Cerebellar nuclear complex (tissue), 1 donor: ENCODE measurements at regions not wholly inside any gene's neighbourhood (a gene's known extent, or its start where the extent isn't known, plus 50 kb on each side); places are given as distances from the start of the nearest gene placed in this dataset.
"Not testable (repeated sequence)": the region's sequence is repeated elsewhere in the genome, so short reads cannot be mapped to it uniquely, and the experiment has no call there.

Source experiments
- DNase-seq, 2 experiments: peaks; one replicate each; lab custom pipeline; 2025; lab: John Stamatoyannopoulos, UW

DNA sequence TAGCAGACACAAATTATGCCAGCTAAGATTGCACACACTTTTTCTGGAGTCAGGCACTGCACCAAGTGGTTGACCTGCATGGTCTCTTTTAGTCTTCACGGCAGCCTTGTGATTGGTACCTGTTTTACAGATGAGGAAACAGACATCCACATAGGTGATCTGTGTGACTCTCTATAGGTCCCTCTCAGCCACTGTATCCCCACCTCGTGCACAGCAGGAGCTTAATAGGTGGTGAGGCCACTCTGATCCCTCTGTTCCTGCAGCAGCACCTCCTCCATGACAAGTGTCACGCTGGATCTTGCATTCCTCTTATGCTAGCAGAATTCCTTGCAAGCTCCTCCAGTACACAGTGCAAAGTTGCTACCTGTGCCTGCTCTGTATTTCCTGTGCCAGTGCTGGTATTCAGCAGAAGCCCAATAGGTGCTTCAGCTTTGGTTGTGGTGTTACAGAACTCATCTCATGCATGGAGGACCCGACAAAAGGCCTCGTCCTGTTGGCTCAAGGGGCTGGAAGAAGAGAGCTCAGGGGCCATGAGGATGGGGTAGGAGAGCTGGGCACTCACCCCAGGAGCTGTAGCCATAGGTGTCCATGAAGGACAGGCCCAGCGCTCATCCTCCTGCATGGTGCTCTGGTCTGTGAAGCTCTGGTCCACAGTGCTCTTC, 546.7 kb downstream of the PTPRU start:
- no peak for DNase-seq

DNA sequence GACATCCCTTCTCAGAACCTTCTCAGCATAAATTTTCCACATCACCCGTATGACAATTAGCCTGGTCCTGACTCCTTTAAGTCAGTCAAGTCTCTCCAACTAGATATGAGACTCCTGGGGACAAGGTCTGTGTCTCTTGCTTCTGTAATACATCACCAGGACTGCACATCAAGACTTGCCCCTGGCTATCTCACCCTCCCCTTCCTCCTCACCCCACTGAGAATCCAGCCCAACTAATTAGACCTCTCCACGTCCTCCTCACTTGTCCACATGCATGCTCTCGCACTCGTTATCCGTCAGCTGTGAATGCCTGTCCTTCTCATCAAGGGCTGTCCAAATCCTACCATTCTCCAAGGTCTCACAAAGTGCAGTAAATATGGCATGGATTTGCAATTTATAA, 542.8 kb downstream of the PTPRU start:
- DNase-seq = no peak

DNA sequence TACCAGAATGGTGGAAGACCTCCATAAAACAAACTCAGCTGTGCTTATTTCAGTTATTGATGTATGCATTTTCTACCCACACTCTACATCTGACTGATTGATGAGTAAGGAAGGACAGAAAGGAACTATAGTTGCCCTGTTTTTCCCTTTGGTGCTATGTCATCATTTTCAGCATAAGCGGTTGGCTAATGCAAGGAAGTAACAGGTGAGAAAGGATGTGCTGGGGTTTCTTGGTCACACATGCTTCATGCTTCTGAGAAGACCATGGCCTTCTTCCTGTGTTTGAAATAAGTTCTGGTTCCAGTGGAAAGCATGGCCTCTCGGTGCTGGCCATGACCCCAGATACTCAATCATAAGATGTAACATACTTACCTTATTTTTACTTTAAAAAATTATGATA, 541.2 kb downstream of the PTPRU start:
- DNase-seq = no peak

DNA sequence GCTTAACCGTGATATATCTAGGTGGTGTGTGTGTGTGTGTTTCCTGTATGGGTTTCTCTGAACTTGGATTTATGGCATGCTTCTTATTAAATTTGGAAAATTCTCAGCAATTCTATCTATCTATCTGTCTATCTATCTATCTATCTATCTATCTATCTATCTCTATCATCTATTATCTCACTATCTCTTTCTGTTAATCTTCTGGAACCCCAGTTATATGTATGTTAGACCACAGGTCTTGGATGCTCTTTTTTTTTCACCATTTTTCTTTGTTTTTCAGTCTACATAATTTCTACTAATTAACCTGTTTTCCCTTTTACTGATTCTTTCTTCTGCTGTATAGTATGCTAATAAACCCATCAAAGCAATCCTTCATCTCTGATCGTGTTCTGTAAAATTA, 538.0 kb downstream of the PTPRU start:
- DNase-seq = no peak

DNA sequence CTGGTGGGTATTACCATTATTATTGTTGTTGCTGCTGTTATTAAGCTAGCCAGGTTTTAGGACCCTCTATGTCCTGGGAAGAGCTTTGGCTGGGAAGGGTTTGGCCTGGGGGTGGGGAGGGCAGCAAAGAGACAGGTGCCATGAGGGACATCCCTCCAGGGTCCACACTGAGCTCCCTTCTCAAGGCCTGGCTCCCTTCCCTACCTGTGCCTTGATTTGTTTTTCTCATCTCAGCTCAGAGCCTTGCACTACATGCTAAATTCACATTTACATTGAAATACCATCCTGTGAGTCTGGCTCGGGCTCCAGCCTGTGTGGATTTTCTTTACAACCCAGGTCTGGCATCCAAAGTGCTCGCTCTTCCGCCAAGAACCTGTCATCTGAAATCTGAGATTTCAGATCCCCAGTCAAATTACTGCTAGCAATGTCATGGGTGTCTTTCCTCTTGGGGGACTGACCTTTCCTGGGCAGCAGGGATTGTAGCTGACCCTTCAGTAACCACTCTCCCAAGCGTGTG, 536.3 kb downstream of the PTPRU start:
- no peak for DNase-seq

DNA sequence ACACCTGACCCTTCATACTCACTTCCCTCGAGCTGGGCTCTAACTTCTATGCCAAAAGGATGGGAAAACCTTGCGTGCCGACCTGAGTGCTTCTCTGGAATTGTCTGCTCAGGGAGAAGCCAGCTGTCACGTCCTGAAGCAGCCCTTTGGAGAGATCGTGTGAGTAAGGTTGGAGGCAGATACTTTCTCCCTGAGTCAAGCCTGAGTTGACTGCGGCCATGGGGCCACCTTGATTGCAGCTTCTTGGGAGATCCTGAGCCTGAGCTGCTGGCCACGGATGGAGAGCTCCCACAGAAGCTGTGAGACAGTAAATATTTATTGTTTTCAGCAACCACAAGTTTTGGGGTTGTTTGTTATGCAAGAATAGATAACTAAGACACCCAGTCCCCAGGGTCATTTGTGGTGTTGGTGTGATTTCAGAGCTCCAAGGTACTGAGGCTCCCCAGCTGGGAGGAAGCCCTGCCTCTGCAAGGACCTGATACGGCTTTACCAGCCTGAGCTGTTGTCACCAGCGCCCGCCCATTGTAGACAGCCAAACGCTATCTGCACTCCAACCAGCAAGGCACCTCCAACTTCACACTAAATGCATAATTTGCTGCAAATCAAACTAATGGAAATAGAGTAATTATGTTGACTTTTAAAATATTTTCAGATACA, 531.6 kb downstream of the PTPRU start:
- DNase-seq = no peak

DNA sequence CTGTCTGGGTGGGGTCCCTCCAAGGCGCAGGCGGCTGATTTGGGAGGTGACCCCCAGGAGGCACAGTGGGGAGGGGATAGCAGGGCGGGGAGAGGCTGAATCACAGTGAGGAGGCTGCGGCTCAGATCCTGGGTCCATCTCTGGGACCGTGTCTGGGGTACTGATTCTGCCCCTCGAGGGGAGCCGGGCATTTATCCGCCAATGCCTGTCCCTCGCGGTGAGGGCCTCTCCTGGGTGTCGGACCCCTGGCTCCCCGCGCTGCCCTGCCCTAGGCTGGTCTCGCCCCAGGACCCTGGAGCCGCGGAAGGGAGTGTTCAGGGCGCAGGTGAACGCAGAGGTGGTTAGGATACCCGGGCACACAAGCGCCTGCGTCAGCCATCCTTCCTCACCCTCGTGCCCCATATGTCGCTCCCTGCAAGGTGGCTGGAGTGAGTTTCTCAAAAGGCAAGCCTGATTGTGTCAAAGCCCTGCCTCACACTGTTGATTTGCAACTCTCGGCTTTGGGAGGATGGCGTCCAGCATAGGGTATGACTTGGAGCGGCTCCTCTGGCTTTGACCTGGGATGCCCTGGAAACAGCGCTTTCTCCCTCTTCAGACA, 530.9 kb downstream of the PTPRU start:
- DNase-seq = no peak

DNA sequence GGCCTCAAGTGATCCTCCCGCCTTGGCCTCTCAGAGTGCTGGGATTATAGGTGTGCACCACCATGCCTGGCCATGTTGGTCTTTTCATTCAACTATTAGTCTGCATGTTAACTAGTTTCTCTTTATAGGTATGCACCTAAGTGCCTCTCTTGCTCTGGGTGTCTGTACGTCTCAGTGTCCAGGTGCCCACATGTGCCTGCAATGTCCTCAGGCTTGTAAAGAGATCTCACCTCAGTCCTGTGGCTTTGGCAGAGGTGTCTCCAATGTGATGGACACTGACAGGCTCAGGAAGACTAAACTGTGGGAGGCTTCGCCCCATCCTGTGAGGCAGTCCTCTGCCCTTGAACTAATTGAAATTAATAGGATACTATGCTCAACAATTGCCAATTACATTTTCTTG, 526.3 kb downstream of the PTPRU start:
- DNase-seq = no peak

DNA sequence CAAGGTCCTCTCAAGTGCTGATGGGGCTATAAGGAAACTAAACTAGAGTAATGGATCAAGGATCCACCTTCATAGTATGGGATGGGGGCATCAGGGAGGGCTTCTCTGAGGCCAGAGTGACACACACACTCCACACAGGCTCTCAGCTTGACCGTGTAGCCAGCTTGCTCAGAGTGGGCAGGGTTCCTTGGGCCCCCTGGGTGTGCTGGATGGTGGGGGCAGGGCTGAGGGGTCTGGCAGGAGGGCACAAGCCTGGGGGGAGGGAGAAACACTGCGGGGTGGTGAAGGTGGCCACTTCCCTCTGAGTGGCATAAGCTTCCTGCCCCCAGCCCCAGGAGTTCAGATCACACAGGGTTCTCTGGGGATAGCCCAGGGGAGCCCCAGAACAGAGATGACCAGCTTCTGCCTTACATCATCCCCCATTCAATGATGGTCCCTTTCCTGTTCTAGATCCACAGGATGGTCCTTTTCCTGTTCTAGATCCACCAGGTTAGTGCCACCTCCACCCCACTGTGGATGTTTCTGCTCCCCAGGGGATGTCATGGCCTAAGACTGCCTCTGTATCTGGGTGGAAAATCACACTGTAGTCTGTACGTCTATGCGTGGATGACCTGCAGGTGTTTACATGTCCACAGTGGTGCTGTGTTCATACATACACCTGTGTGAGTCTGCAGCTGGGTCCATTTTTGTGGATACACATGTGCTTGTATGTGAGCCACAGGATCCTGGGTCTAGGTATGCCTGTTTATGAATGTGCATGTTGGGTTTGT, 525.0 kb downstream of the PTPRU start:
- no peak for DNase-seq

DNA sequence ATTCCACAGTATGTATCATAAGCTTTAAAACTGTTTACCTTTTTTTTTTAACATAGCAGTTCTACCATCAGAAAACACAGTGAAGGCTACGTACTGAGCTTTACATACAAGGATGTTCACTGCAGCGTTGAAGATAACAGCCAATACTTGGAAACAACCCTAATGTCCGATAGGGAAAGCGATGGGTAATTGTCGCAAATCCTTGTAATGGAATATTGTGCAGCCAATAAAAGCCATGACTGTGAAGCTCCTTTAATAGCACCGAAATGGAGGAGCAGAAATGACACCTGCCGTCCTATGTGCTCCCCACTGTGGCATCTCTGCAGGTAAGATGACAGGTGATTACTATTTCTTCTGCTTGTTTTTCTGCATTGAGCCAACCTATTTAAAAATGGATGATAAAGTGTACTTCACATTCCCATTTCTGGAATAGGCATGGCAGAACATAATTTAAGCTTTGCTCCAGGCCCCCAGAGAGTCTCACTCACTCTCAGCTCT, 523.8 kb downstream of the PTPRU start:
- DNase-seq = no peak

DNA sequence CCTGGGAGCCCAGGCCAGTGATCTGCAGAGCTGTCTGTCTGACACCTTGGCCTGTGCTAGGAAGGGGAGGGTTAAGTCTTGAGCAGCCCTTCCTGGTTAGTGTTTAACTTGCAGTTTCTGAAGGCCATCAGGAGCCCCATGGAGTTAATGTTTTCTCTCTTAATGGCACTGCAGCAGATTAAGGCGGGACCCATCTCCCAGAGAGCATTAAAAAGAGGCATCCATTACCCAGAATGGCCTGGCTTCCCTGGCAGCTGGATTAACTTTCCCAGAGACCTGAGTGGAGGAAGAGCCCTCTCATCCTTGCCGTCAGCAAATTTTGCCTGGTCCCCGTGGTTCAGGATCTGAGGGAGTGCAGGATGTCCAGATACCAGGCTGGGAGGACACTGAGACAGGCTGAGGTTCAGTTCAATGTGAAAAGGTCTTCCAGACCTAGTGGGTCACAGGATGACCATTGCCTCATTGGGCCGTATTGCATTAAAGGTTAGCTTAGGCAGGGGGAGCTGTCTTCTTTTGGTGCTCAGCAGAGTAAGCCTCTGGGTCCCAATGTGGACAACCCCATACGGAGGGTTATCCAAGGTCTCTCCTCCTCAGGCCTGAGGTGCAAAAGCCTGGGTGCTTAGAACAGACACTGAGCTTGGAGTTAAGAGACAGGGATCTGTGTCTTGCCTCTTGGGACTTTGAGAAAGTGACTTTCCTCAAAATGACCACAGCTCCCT, 522.6 kb downstream of the PTPRU start:
- DNase-seq = no peak

DNA sequence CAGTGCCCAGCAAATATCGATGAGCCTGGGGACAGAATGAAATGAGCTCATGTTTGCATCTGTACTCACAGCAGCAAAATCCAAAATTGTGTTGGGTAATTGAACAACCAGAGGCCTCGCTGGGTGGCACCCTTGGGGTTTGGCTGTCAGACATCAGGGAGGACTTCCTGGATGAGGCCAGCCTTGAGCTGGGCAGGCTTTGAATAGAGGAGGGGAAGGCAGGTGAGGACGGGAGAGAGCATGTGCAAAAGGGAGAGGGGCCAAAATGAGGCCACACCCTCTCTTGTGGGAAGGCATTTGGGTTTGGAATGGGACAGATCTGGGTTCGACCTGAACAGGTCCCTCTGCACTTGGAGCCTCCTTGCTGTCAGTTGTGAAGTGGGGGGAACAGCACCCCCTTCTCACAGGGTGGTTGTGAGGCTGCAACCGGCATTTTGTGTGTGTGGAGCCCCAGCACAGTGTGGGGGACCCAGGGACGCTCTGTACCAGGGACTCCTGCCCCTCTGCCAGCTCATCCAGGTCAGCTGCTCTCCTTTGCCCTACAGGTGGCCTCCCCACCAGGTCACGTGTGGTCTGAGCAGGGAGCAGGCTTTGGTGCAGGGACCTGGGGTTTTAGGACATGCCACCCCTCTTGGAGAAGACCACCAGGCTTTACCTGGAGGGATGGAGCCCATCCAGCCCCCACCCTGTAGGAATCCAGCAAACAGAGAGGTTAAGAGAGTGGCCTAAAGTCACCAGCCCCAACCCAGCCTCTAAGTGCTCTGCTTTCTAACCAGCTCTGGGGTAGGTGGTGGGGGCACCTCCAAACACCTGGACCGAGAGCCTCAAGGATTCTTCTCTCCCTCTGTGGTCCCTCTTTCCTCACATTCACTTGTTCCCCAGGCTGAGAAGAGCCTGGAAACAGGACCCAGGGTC, 521.8 kb downstream of the PTPRU start:
- no peak for DNase-seq

DNA sequence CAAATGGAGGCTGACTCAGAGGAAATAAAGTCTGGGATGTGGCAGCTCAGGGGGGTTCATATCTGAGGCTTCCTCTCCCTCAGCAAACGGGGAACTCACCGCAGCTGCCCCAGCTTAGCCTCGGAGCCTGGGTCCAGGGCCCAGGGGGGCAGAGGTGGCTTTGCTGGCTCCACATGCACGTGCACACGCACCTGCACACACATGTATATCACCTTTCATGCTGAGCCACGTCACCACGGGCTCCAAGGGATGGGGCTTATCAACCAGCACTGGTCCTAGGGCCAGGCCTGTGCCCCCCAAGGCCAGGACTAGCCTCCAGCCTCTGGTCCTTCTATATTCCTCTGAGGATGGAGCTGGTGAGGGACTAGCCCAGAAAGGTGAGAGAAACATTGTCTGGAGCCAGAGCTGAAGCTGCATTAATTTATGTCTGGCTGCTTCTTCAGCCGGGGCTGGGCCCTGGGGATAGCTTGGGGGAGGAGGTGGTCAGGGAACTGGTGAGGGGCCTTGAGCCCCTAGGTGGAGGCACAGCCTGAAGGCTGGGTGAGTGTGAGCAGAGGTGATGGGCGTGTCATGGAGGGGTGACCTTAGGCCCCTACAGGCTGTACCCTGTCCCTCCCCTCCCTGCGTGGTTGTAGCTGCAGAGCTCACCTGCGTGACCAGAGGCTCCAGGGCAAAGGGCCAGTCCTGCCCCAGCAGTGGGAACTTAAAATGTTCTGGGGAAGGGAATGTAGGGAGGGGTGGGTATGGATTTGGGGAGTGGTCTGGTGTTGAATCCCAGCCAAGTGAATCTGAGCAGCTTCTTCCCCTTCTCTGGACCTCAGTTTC, 520.8 kb downstream of the PTPRU start:
- DNase-seq = no peak

DNA sequence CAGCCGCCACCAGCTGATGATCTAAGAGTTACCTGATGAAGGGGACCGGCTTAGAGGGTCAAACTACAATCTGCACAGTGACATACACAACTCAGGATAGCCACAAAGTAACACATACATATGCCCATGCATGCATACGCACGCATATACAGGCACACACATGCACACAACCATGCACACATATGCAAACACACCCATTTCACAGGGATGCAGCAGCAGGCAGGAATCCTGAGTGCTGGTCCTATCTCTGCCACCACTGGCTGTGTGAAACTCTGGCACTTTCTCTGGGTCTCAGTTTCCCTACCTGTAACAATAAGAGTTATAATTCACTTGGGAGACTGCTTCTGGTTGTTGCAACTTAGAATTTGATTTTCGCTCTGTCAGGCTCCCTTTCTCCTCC, 520.2 kb downstream of the PTPRU start:
- no peak for DNase-seq

DNA sequence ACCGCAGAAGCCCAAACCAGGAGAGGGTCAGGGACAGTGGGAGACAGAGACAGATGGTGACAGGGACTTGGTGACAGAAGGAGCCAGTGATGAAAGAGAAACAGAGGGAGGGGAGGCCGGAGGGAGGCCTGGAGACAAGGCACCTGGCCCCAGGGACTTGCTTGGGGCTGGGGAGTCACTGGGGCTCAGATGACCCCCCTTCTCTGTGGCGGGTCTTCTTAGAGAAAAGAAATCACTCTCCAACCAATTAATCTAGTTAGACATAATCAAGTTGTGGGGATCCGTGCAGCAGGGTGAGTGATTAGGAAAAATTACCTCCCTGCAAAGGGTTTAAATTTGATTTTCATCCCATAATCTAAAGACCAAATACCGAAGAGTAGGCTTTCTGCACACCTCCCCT, 519.8 kb downstream of the PTPRU start:
- DNase-seq = no peak

DNA sequence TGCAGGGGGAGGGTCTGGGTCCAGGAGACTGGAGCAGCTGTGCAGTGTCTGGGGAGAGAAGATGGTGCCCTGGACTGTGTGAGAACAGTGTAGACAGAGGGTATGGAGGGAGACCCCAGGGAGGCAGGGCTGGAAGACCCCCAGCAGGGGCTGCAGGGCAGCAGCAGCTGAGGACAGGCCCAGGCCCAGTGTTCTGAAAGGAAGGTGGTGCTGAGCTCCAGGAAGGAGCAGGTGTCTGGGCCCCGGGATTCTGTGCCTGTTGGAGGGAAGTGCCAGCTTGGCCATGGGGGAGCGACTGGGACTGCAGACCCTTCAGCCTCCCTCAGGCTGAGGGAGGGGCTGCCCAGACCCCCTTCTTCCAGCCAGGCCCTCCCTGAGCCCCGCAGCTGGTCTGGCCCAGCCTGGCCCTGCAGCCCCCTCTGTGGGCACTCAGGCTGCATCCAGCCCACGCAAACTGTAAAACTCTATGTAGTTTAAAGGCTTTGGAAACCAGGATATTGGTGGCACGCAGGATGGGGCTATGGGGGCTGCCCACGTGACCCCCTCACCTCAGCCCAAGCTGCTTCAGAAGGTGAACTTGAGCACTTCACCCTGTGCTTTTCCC, 519.2 kb downstream of the PTPRU start:
- DNase-seq = not testable (repeated sequence)

DNA sequence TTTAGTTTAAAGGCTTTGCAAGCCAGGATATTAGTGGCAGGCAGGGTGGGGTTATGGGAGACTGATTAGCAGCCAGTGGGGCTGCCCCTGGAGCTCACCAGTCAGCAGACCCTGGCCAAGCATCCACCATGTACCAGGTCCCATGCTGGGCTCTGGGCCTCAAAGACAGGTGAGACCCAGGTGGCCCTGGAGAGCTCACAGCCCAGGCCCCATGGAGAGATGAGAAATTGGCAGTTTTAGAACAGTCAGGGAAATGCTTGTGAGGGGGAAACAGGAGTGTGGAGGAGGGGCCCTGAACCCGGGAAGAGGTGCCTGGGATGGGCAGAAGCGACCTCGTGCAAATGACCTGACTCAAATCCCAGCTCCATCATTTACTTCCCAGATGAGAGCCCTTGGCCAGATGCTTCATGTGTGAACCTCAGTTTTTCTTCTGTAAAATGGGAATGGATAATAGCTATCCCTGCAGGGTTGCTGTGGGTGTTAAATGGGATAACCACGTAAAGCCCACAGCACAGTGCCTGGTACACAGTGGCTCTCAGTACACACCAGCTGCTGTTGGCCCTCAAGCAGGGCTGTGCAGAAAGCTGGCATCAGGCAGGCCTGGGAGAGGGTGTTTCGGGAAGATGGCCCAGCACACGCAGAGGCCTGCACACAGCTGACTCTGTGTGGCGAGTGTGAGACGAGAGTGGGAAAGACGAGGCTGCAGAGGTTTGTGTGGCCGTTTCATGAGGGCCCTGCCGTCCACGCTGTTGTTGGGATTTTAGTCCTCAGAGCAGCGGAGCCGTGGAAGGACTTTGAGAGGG, 518.5 kb downstream of the PTPRU start:
- DNase-seq = no peak

DNA sequence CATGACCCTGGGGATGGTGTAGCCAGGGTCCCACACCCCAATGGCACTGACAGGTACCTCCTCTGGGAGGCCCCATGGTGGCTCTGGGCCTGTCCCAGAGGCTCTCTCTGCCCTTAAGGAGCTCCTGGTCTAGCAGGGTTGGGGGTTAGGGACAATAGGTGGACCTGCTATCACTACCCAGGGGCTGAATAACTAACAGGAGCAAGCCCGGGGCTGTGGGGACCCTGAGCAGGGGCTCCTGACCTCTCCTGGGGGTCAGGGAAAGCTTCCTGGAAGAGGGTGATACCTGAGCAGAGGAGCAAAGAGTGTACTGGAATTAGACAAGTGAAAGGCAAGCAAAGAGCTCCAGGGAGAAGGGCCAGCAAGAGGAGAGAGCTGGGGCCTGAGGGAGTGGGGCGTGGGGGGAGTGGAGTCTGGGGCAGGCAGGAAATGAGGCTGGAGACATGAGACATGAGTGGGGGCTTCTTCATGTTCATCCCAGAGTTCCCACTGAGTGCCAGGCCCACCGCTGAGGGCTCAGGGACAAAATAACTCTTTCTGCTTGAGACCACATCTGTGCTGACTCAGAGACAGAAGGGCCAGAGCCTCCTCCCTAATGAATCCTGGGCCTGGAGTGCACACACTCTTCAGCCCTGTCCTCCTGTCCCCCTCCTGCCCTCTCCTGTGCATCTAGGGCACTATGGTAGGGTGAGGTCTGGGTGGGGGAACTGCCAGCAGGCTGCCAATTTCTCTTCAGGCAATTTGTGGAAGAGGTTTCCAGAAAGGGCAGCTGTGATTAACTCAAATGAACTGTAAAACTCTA, 517.6 kb downstream of the PTPRU start:
- no peak for DNase-seq
